ENCODE measurements at regions not wholly inside any gene's neighbourhood (a gene's known extent, or its start where the extent isn't known, plus 50 kb on each side); places are given as distances from the start of the nearest gene placed in this dataset.
A peak's percentile ranks its signal among the peaks of the same experiment; 100 is the strongest.

- DNase-seq (ENCODE audit: low spot score): peak; percentile 81
- H3K27ac ChIP-seq (ENCODE audit: low read depth, low read length, poor library complexity, severe bottlenecking): peak overlapping the region; percentile 46
- intact Hi-C loops (cut with micrococcal nuclease; ENCODE audit: unreplicated experiment): no loop called here
- H3K27me3 ChIP-seq (replicated peaks; ENCODE audit: insufficient read depth, low read depth, low read length, poor library complexity): no peaks in the 10 kb centered on the region
- H3K4me3 ChIP-seq (ENCODE audit: low read depth, low read length, poor library complexity, severe bottlenecking): peak overlapping the region; percentile 10
- peaks cover 40% of the 10 kb centered on the region for H3K4me1 ChIP-seq (ENCODE audit: insufficient read depth, low read length, poor library complexity, severe bottlenecking)
- ChIA-PET CTCF (no interaction called here), POLR2A (ENCODE audit: low non-redundant PET) (interaction anchor here (0.6 kb wide), 1 partner anchor 38 kb away, joined by 3 read pairs; no protein-coding TSS in a partner anchor)
- BruUV-seq (replicated peaks): no TSS peak
- no peaks in the 10 kb centered on the region for H3K36me3 ChIP-seq (ENCODE audit: insufficient read depth, low read length, poor library complexity, severe bottlenecking)
- TF ChIP-seq CTCF (conservative IDR thresholded peaks at IDR 0.05; ENCODE audit: low read depth, low read length): no peak
- TF ChIP-seq EZH2 (IDR thresholded peaks at IDR 0.05; ENCODE audit: borderline replicate concordance, low read depth, low read length, poor library complexity, severe bottlenecking): no peak
- H3K9me3 ChIP-seq (ENCODE audit: low read depth, low read length, poor library complexity, severe bottlenecking): peaks cover 3% of the 10 kb centered on the region
These were observed 50.4 kb upstream of the DAB1 start for GRCh38 chr1:57474137-57474750.
